Endothelial cell of umbilical vein (primary cell): ENCODE measurements at regions not wholly inside any gene's neighbourhood (a gene's known extent, or its start where the extent isn't known, plus 50 kb on each side); places are given as distances from the start of the nearest gene placed in this dataset.

Experiments
- EZH2 ChIP-seq: IDR thresholded peaks from 2 replicates; pipeline ENCODE4 v1.6.1; 2012; ENCODE audit warnings: borderline replicate concordance, low read depth, mild to moderate bottlenecking, moderate library complexity, low read length, inconsistent platforms; ENCODE audit not compliant: severe bottlenecking
- TF ChIP-seq, protein P1 (sequence below), 2 donors: IDR thresholded peaks; 1 replicate in 1 of 2; 2 replicates in 1 of 2; pipeline ENCODE4 v1.5.1; 2011; ENCODE audit warnings: low read length in 2 of 2, mild to moderate bottlenecking in 2 of 2, moderate library complexity in 2 of 2, control low read depth in 1 of 2, inconsistent platforms in 1 of 2, low read depth in 1 of 2; ENCODE audit not compliant: insufficient read depth in 1 of 2; ENCODE audit errors: extremely low read depth in 1 of 2

DNA sequence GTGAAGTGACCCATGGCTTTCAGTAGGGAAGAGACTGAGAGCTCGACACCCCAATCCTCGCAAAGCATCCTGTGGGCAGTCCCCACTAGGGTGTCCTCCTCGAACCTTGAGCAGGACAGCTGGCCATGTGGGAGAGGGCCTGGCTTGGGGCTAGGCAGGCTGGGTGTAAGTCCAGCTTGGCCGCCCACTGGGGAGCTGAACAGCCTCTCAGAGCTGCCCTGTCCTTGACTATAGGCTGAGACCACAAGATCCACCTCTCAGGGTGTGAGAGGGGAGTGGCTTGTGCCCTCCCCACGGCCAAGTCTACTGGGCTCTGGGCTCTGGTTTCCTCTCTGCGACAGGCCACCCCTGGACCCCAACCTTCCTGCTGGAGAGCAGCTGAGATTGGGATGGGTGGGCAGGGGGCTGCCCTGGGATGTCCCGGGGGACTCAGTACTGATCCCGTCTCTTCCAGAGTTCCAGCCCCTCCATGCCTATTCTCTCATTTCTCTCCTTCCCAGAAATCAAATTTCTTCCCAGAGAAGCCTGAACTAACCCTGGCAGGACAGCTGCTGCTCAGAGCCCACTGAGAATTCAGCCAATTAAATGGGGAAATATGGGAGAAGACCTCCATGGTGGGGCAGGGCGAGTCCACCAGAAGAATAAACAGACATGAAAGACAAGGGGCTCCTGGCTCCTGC, 282.9 kb downstream of the PTPRU start:
- TF ChIP-seq EZH2, result no peak
- TF ChIP-seq, protein P1, sequence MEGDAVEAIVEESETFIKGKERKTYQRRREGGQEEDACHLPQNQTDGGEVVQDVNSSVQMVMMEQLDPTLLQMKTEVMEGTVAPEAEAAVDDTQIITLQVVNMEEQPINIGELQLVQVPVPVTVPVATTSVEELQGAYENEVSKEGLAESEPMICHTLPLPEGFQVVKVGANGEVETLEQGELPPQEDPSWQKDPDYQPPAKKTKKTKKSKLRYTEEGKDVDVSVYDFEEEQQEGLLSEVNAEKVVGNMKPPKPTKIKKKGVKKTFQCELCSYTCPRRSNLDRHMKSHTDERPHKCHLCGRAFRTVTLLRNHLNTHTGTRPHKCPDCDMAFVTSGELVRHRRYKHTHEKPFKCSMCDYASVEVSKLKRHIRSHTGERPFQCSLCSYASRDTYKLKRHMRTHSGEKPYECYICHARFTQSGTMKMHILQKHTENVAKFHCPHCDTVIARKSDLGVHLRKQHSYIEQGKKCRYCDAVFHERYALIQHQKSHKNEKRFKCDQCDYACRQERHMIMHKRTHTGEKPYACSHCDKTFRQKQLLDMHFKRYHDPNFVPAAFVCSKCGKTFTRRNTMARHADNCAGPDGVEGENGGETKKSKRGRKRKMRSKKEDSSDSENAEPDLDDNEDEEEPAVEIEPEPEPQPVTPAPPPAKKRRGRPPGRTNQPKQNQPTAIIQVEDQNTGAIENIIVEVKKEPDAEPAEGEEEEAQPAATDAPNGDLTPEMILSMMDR (IDR thresholded peaks at IDR 0.05; ENCODE audit: extremely low read depth in 1 of 2, insufficient read depth in 1 of 2, low read depth in 1 of 2, low read length in 2 of 2), result no peak
